AG10803 (cell line): ENCODE measurements at regions not wholly inside any gene's neighbourhood (a gene's known extent, or its start where the extent isn't known, plus 50 kb on each side); places are given as distances from the start of the nearest gene placed in this dataset.

Experiments used
- DNase-seq: peaks from one replicate; pipeline ENCODE4 v3.0.0; 2010; ENCODE audit warnings: low read depth
- H3K4me3 ChIP-seq: 2 replicates; pipeline ENCODE4 v1.5.1; 2011; ENCODE audit warnings: mild to moderate bottlenecking, low read length, control low read depth
- TF ChIP-seq, protein P1 (sequence below): conservative IDR thresholded peaks from 2 replicates; pipeline ENCODE4 v1.5.1; 2011; ENCODE audit warnings: mild to moderate bottlenecking, low read length, control low read depth, inconsistent platforms

DNA sequence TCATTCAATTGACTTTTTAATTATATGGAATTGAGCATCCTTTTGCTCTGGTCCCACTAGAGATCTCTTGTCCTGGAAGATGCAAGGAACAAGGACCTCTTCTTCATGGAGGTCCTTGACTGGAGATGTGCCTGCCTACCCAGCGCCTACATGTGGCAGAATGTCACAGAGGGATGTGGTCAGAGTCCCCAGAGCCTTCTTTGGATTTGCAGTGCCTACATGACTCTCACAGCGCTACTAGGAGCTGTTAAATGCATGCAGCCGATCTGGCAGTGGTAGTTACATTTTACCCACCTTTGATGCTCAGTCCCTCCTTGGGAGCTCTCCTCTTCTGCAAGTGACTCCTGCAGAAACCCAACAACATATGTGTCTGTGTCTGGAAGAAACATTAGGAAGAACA is 51.9 kb upstream of the ADTRP start:
- TF ChIP-seq, protein P1, sequence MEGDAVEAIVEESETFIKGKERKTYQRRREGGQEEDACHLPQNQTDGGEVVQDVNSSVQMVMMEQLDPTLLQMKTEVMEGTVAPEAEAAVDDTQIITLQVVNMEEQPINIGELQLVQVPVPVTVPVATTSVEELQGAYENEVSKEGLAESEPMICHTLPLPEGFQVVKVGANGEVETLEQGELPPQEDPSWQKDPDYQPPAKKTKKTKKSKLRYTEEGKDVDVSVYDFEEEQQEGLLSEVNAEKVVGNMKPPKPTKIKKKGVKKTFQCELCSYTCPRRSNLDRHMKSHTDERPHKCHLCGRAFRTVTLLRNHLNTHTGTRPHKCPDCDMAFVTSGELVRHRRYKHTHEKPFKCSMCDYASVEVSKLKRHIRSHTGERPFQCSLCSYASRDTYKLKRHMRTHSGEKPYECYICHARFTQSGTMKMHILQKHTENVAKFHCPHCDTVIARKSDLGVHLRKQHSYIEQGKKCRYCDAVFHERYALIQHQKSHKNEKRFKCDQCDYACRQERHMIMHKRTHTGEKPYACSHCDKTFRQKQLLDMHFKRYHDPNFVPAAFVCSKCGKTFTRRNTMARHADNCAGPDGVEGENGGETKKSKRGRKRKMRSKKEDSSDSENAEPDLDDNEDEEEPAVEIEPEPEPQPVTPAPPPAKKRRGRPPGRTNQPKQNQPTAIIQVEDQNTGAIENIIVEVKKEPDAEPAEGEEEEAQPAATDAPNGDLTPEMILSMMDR: no peak
- no peak for DNase-seq
- no peak overlapping the region for H3K4me3 ChIP-seq

DNA sequence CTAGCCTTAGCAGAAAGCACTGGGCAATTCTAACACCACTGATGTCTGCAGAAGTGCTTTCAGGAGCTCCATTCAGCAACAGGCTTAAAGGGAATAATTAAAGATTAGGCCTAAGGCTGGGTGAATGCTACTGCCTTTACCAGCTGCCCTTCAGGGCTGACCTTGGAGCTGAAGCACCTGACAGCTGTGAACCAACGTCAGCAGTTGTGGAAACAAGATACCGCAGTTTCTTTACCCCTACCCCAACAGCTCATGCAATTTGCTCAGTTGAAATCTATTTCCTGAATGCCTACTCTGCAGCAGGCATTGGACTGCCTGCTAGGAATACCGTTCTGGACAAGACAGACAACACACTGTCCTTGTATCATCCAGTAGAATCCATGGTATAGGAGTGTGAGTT is 51.5 kb upstream of the ADTRP start:
- TF ChIP-seq, protein P1: no peak

DNA sequence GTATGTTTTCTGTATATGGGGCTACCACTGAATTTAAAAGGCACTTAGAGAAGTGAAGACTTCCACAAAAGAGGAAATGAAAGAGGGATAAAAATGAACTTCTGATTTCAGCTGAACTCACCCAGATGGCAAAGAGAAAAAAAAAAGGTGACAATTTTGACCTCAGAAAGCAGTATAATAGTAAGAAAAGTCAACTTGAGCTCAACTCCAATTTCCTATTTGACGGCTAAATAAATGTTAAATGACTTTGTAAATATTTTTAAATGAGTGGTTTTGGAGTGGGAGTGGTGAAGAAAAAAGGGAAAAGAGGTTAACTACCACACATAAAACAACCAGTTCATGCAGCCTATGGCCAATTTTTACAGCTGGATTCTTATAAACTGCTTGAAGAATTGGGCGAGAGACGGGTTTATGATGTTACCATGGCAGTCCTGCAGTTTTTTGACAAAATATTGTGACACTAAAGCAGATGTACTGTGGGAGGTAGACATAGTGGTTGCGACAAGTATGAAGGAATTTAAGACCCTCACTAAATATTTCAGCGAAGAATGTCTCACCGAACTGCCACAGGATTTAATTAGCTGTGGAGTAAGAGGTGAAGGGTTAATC is 49.8 kb upstream of the ADTRP start:
- TF ChIP-seq, protein P1: no peak
- peak; percentile 62 for DNase-seq
- no peak overlapping the region for H3K4me3 ChIP-seq

More for the DNA sequence above, 51.5 kb upstream of the ADTRP start:
- no peak overlapping the region for H3K4me3 ChIP-seq
- DNase-seq: no peak
